Glutamatergic neuron (in vitro differentiated cells): ENCODE measurements at regions not wholly inside any gene's neighbourhood (a gene's known extent, or its start where the extent isn't known, plus 50 kb on each side); places are given as distances from the start of the nearest gene placed in this dataset.

Experiments
- DNase-seq: peaks from one replicate; pipeline ENCODE4 v3.0.0; 2022
- H3K27ac Mint-ChIP-seq: one replicate; pipeline ENCODE4 v1.8.0; 2020; ENCODE audit warnings: mild to moderate bottlenecking, mixed read lengths, inconsistent platforms; ENCODE audit not compliant: unreplicated experiment
- H3K27me3 Mint-ChIP-seq: one replicate; pipeline ENCODE4 v1.8.0; 2020; ENCODE audit warnings: mild to moderate bottlenecking, moderate library complexity, mixed read lengths, inconsistent platforms; ENCODE audit not compliant: unreplicated experiment
- H3K36me3 Mint-ChIP-seq: one replicate; pipeline ENCODE4 v1.8.0; 2020; ENCODE audit warnings: mild to moderate bottlenecking, mixed read lengths, inconsistent platforms; ENCODE audit not compliant: unreplicated experiment
- H3K4me1 Mint-ChIP-seq: one replicate; pipeline ENCODE4 v1.8.0; 2020; ENCODE audit warnings: mild to moderate bottlenecking, low read depth, mixed read lengths, inconsistent platforms; ENCODE audit not compliant: unreplicated experiment
- H3K4me3 Mint-ChIP-seq: one replicate; pipeline ENCODE4 v1.8.0; 2020; ENCODE audit warnings: mild to moderate bottlenecking, mixed read lengths, inconsistent platforms; ENCODE audit not compliant: unreplicated experiment
- H3K9me3 Mint-ChIP-seq: one replicate; pipeline ENCODE4 v1.8.0; 2020; ENCODE audit warnings: mild to moderate bottlenecking, moderate library complexity, mixed read lengths, inconsistent platforms; ENCODE audit not compliant: unreplicated experiment
- CTCF ChIP-seq: fragments of 200-600 bp; sonication (generic); IDR thresholded peaks from one replicate; pipeline ENCODE4 v1.5.0; 2021; ENCODE audit not compliant: partially characterized antibody, unreplicated experiment

GRCh38 chr22:49324527-49325491 is 502.9 kb downstream of the BRD1 start:
- Mint-ChIP-seq H3K36me3 (peaks cover 7% of the 10 kb centered on the region), H3K9me3 (peaks cover 26% of the 10 kb centered on the region), H3K27me3 (peaks cover 9% of the 10 kb centered on the region), H3K4me1 (no peaks in the 10 kb centered on the region), H3K27ac (no peak overlapping the region), H3K4me3 (no peak overlapping the region)
- no peak for DNase-seq
- TF ChIP-seq CTCF, result no peak

GRCh38 chr22:49323751-49324415 is 503.8 kb downstream of the BRD1 start:
- no peak overlapping the region for H3K4me3 Mint-ChIP-seq
- no peaks in the 10 kb centered on the region for H3K4me1 Mint-ChIP-seq
- H3K9me3 Mint-ChIP-seq, result peaks cover 24% of the 10 kb centered on the region
- no peak for DNase-seq
- H3K36me3 Mint-ChIP-seq, result peaks cover 7% of the 10 kb centered on the region
- no peak overlapping the region for H3K27ac Mint-ChIP-seq
- peaks cover 9% of the 10 kb centered on the region for H3K27me3 Mint-ChIP-seq
- no peak for TF ChIP-seq CTCF

- Mint-ChIP-seq H3K36me3 (peaks cover 7% of the 10 kb centered on the region), H3K4me1 (no peaks in the 10 kb centered on the region), H3K27me3 (peaks cover 8% of the 10 kb centered on the region), H3K27ac (no peak overlapping the region), H3K9me3 (peaks cover 19% of the 10 kb centered on the region), H3K4me3 (no peak overlapping the region)
- no peak for TF ChIP-seq CTCF
- no peak for DNase-seq
These were observed 504.6 kb downstream of the BRD1 start for GRCh38 chr22:49322861-49323622.

- H3K27ac Mint-ChIP-seq, result no peak overlapping the region
- TF ChIP-seq CTCF, result no peak
- peaks cover 7% of the 10 kb centered on the region for H3K36me3 Mint-ChIP-seq
- no peaks in the 10 kb centered on the region for H3K4me1 Mint-ChIP-seq
- H3K9me3 Mint-ChIP-seq, result peaks cover 21% of the 10 kb centered on the region
- H3K27me3 Mint-ChIP-seq, result peaks cover 8% of the 10 kb centered on the region
- H3K4me3 Mint-ChIP-seq, result no peak overlapping the region
- no peak for DNase-seq
These were observed 505.4 kb downstream of the BRD1 start for GRCh38 chr22:49322231-49322630.
